GM18870 (cell line): ENCODE measurements at regions not wholly inside any gene's neighbourhood (a gene's known extent, or its start where the extent isn't known, plus 50 kb on each side); places are given as distances from the start of the nearest gene placed in this dataset.
A peak's percentile ranks its signal among the peaks of the same experiment; 100 is the strongest.
"Not testable (repeated sequence)": the region's sequence is repeated elsewhere in the genome, so short reads cannot be mapped to it uniquely, and the experiment has no call there.

Source experiments
- ATAC-seq: cut with Tn5 transposase; IDR thresholded peaks from one replicate; pipeline ENCODE4 v1.9.1; 2021; ENCODE audit warnings: moderate library complexity; ENCODE audit not compliant: unreplicated experiment

- no peak for ATAC-seq
Measured at GRCh38 chr5:102068870-102069269, 227.2 kb downstream of the SLCO4C1 start.

- no peak for ATAC-seq
Measured at GRCh38 chr5:102049517-102049916, 246.6 kb downstream of the SLCO4C1 start.

- no peak for ATAC-seq
Measured at GRCh38 chr5:102048940-102049339, 247.1 kb downstream of the SLCO4C1 start.

GRCh38 chr5:102047073-102047472 lies 249.0 kb downstream of the SLCO4C1 start:
- ATAC-seq, result not testable (repeated sequence)

GRCh38 chr5:102040326-102040725 lies 255.8 kb downstream of the SLCO4C1 start:
- ATAC-seq, result no peak

- no peak for ATAC-seq
Measured at GRCh38 chr5:102036927-102037326, 259.2 kb downstream of the SLCO4C1 start.

GRCh38 chr5:102031711-102032110 lies 264.4 kb downstream of the SLCO4C1 start:
- no peak for ATAC-seq

GRCh38 chr5:102018690-102019089 lies 277.4 kb downstream of the SLCO4C1 start:
- no peak for ATAC-seq

- no peak for ATAC-seq
Measured at GRCh38 chr5:102018279-102018678, 277.8 kb downstream of the SLCO4C1 start.

GRCh38 chr5:102014371-102014770 lies 281.7 kb downstream of the SLCO4C1 start:
- no peak for ATAC-seq

- ATAC-seq, result no peak
Measured at GRCh38 chr5:102010644-102011043, 285.4 kb downstream of the SLCO4C1 start.

- no peak for ATAC-seq
Measured at GRCh38 chr5:101997235-101997634, 298.8 kb downstream of the SLCO4C1 start.

- no peak for ATAC-seq
Measured at GRCh38 chr5:101995585-101995984, 300.5 kb downstream of the SLCO4C1 start.

- ATAC-seq, result no peak
Measured at GRCh38 chr5:101991486-101991885, 304.6 kb downstream of the SLCO4C1 start.

- ATAC-seq, result no peak
Measured at GRCh38 chr5:101989659-101990058, 306.4 kb downstream of the SLCO4C1 start.

- ATAC-seq, result peak; percentile 96
Measured at GRCh38 chr5:101977729-101978345, 318.2 kb downstream of the SLCO4C1 start.

GRCh38 chr5:101976933-101977332 lies 319.2 kb downstream of the SLCO4C1 start:
- ATAC-seq, result no peak

- ATAC-seq, result no peak
Measured at GRCh38 chr5:101969742-101970141, 326.3 kb downstream of the SLCO4C1 start.

GRCh38 chr5:101966476-101966875 lies 329.6 kb downstream of the SLCO4C1 start:
- no peak for ATAC-seq

GRCh38 chr5:101955891-101956290 lies 340.2 kb downstream of the SLCO4C1 start:
- no peak for ATAC-seq

GRCh38 chr5:101950019-101950418 lies 346.1 kb downstream of the SLCO4C1 start:
- no peak for ATAC-seq

- no peak for ATAC-seq
Measured at GRCh38 chr5:101948615-101949014, 347.5 kb downstream of the SLCO4C1 start.

GRCh38 chr5:101943784-101944183 lies 352.3 kb downstream of the SLCO4C1 start:
- peak; percentile 59 for ATAC-seq
